RKO (cell line): ENCODE measurements at regions not wholly inside any gene's neighbourhood (a gene's known extent, or its start where the extent isn't known, plus 50 kb on each side); places are given as distances from the start of the nearest gene placed in this dataset.
"Not testable (repeated sequence)": the region's sequence is repeated elsewhere in the genome, so short reads cannot be mapped to it uniquely, and the experiment has no call there.

Source experiments
- DNase-seq: peaks from one replicate; pipeline ENCODE4 v3.0.0-alpha.2; 2016; ENCODE audit warnings: low spot score

- peak; percentile 62 for DNase-seq
Observed at GRCh38 chr4:31370866-31371465, 650.8 kb downstream of the PCDH7 start.

GRCh38 chr4:31374256-31374960, 654.2 kb downstream of the PCDH7 start:
- DNase-seq = no peak

- no peak for DNase-seq
Observed at GRCh38 chr4:31375936-31376335, 655.8 kb downstream of the PCDH7 start.

- DNase-seq = no peak
Observed at GRCh38 chr4:31379364-31379763, 659.2 kb downstream of the PCDH7 start.

GRCh38 chr4:31383767-31384166, 663.6 kb downstream of the PCDH7 start:
- DNase-seq = no peak

GRCh38 chr4:31390849-31391248, 670.7 kb downstream of the PCDH7 start:
- DNase-seq = no peak

GRCh38 chr4:31391976-31392375, 671.8 kb downstream of the PCDH7 start:
- DNase-seq = no peak

- no peak for DNase-seq
Observed at GRCh38 chr4:31392923-31393322, 672.8 kb downstream of the PCDH7 start.

GRCh38 chr4:31408121-31408520, 688.0 kb downstream of the PCDH7 start:
- DNase-seq = peak; percentile 22

GRCh38 chr4:31411565-31411964, 691.4 kb downstream of the PCDH7 start:
- no peak for DNase-seq

GRCh38 chr4:31415629-31416028, 695.5 kb downstream of the PCDH7 start:
- no peak for DNase-seq

GRCh38 chr4:31416498-31416897, 696.3 kb downstream of the PCDH7 start:
- DNase-seq = no peak

- DNase-seq = no peak
Observed at GRCh38 chr4:31417040-31417439, 696.9 kb downstream of the PCDH7 start.

- DNase-seq = no peak
Observed at GRCh38 chr4:31422006-31422405, 701.8 kb downstream of the PCDH7 start.

- no peak for DNase-seq
Observed at GRCh38 chr4:31427691-31428090, 707.5 kb downstream of the PCDH7 start.

GRCh38 chr4:31442236-31442635, 722.1 kb downstream of the PCDH7 start:
- no peak for DNase-seq

- no peak for DNase-seq
Observed at GRCh38 chr4:31445526-31445925, 725.4 kb downstream of the PCDH7 start.

- DNase-seq = no peak
Observed at GRCh38 chr4:31455612-31456011, 735.4 kb downstream of the PCDH7 start.

- no peak for DNase-seq
Observed at GRCh38 chr4:31458813-31459212, 738.6 kb downstream of the PCDH7 start.

GRCh38 chr4:31461421-31461820, 741.3 kb downstream of the PCDH7 start:
- DNase-seq = peak; percentile 43

- DNase-seq = no peak
Observed at GRCh38 chr4:31467781-31468180, 747.6 kb downstream of the PCDH7 start.

- DNase-seq = no peak
Observed at GRCh38 chr4:31474221-31474620, 754.1 kb downstream of the PCDH7 start.

GRCh38 chr4:31482691-31483090, 762.5 kb downstream of the PCDH7 start:
- no peak for DNase-seq

GRCh38 chr4:31499216-31499615, 779.0 kb downstream of the PCDH7 start:
- not testable (repeated sequence) for DNase-seq
